SU-DHL-6 (cell line): ENCODE measurements at regions not wholly inside any gene's neighbourhood (a gene's known extent, or its start where the extent isn't known, plus 50 kb on each side); places are given as distances from the start of the nearest gene placed in this dataset.

Experiments used
- H2AFZ ChIP-seq: fragments of 200-600 bp; sonication (generic); 2 replicates; pipeline ENCODE4 v1.6.1; 2014; ENCODE audit warnings: low read depth, mild to moderate bottlenecking, moderate library complexity, mixed read lengths, antibody characterized with exemption, low read length; ENCODE audit not compliant: severe bottlenecking
- H3F3A ChIP-seq: fragments of 200-600 bp; shearing (Covaris generic); 2 replicates; pipeline ENCODE4 v1.6.0; 2016; ENCODE audit warnings: antibody characterized with exemption, mild to moderate bottlenecking; ENCODE audit not compliant: insufficient read depth
- H3K27ac ChIP-seq: fragments of 200-600 bp; sonication (generic); 2 replicates; pipeline ENCODE4 v1.5.1; 2016; ENCODE audit warnings: low read depth, mild to moderate bottlenecking, low read length, moderate library complexity, mixed read lengths
- H3K27me3 ChIP-seq: fragments of 200-600 bp; sonication (generic), shearing (Covaris generic); 2 replicates; pipeline ENCODE4 v1.6.0; 2014; ENCODE audit warnings: mild to moderate bottlenecking, low read length
- H3K36me3 ChIP-seq: fragments of 200-600 bp; sonication (generic); 2 replicates; pipeline ENCODE4 v1.6.1; 2014; ENCODE audit warnings: mild to moderate bottlenecking, low read length, mixed read lengths
- H3K4me2 ChIP-seq: fragments of 300-600, 200-600 bp; shearing (Covaris generic), sonication (generic); 2 replicates; pipeline ENCODE4 v1.6.0; 2014; ENCODE audit warnings: low read length, low read depth, mild to moderate bottlenecking; ENCODE audit not compliant: poor library complexity, severe bottlenecking
- H3K4me3 ChIP-seq: fragments of 200-600 bp; sonication (generic); 2 replicates; pipeline ENCODE4 v1.5.1; 2014; ENCODE audit warnings: antibody characterized with exemption, low read length, mild to moderate bottlenecking, mixed read lengths; ENCODE audit not compliant: insufficient read depth, poor library complexity, severe bottlenecking
- H3K79me2 ChIP-seq: fragments of 200-600 bp; sonication (generic); 2 replicates; pipeline ENCODE4 v1.6.1; 2014; ENCODE audit warnings: mild to moderate bottlenecking, low read length, moderate library complexity; ENCODE audit not compliant: insufficient read depth
- H3K9ac ChIP-seq: fragments of 200-600 bp; sonication (generic); 2 replicates; pipeline ENCODE4 v1.7.0; 2014; ENCODE audit warnings: mild to moderate bottlenecking, low read length
- H3K9me2 ChIP-seq: fragments of 200-600 bp; sonication (generic); replicated peaks from 2 replicates; pipeline ENCODE4 v1.6.1; 2014; ENCODE audit warnings: low read length; ENCODE audit not compliant: insufficient read depth
- H3K9me3 ChIP-seq: fragments of 200-600 bp; sonication (generic); 2 replicates; pipeline ENCODE4 v1.6.1; 2014; ENCODE audit warnings: low read length, mixed read lengths; ENCODE audit not compliant: insufficient read depth
- H4K20me1 ChIP-seq: fragments of 200-600 bp; sonication (generic); 2 replicates; pipeline ENCODE4 v1.6.1; 2014; ENCODE audit warnings: low read depth, mild to moderate bottlenecking, antibody characterized with exemption, low read length, moderate library complexity, mixed read lengths
- EZH2phosphoT487 ChIP-seq: fragments of 200-600 bp; sonication (generic), shearing (Covaris generic); conservative IDR thresholded peaks from 2 replicates; pipeline ENCODE4 v1.6.1; 2018; ENCODE audit warnings: mild to moderate bottlenecking, antibody characterized with exemption, low read length, moderate library complexity, mixed read lengths
- TF ChIP-seq, protein P1 (sequence below): fragments of 200-600 bp; sonication (generic); IDR thresholded peaks from one replicate; pipeline ENCODE4 v1.5.1; 2017; ENCODE audit warnings: antibody characterized with exemption, mild to moderate bottlenecking, low read length, moderate library complexity; ENCODE audit not compliant: insufficient read depth, poor library complexity, severe bottlenecking

DNA sequence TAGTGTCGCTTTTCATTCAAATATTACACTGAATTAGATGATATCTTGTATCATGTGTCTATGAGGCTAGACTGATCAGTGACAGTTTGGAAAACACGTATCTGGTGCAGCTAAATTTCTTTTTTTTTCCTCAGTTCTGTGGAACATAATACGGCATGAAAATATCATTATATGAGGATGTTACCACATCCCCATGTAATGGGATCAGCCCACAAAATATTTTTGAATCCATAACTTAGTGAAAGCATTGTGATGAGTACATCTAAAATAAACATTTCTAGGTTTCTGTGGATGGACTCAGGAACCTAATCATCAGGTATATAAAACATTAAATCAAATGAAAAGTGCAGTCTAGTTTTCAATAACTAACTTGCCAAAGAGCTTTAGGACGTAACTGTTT lies 356.3 kb downstream of the USP25 start:
- Histone ChIP-seq H3K9ac (no peak overlapping the region), H3K79me2 (no peaks in the 10 kb centered on the region), H2AFZ (no peak overlapping the region), H4K20me1 (no peaks in the 10 kb centered on the region), H3K9me3 (no peaks in the 10 kb centered on the region), H3K4me2 (no peak overlapping the region), H3K27ac (no peak overlapping the region), H3F3A (no peaks in the 10 kb centered on the region), H3K27me3 (no peaks in the 10 kb centered on the region), H3K4me3 (no peak overlapping the region), H3K36me3 (no peaks in the 10 kb centered on the region), H3K9me2 (no peaks in the 10 kb centered on the region)
- TF ChIP-seq, protein P1, sequence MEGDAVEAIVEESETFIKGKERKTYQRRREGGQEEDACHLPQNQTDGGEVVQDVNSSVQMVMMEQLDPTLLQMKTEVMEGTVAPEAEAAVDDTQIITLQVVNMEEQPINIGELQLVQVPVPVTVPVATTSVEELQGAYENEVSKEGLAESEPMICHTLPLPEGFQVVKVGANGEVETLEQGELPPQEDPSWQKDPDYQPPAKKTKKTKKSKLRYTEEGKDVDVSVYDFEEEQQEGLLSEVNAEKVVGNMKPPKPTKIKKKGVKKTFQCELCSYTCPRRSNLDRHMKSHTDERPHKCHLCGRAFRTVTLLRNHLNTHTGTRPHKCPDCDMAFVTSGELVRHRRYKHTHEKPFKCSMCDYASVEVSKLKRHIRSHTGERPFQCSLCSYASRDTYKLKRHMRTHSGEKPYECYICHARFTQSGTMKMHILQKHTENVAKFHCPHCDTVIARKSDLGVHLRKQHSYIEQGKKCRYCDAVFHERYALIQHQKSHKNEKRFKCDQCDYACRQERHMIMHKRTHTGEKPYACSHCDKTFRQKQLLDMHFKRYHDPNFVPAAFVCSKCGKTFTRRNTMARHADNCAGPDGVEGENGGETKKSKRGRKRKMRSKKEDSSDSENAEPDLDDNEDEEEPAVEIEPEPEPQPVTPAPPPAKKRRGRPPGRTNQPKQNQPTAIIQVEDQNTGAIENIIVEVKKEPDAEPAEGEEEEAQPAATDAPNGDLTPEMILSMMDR = no peak
- TF ChIP-seq EZH2phosphoT487 = no peak

- TF ChIP-seq, protein P1 = no peak
- TF ChIP-seq EZH2phosphoT487 = no peak
- Histone ChIP-seq H2AFZ (no peak overlapping the region), H4K20me1 (no peaks in the 10 kb centered on the region)
Observed at GRCh38 chr21:16086936-16087335, 357.2 kb downstream of the USP25 start.

DNA sequence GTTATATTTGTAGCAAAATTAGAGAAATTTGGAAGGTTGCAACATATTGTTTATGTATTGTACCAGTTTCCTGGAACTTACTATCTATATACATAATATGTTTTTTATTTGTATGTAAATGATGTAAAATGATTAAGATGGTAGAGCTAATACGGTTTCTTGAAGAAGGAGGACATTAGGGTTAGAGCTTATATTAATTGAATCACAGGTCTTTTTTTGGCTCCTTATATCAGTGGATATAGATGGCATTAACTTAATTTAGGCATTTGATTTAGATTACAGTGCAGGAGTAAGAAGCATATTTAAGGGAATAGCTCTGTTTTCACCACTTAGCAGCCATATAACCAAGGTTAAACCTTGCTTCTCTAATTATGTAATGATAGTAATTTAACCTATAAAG lies 357.7 kb downstream of the USP25 start:
- Histone ChIP-seq H3K27me3 (no peaks in the 10 kb centered on the region), H3K27ac (no peak overlapping the region), H3F3A (no peaks in the 10 kb centered on the region), H3K36me3 (no peaks in the 10 kb centered on the region), H3K9me2 (no peaks in the 10 kb centered on the region), H3K4me3 (no peak overlapping the region), H3K79me2 (no peaks in the 10 kb centered on the region), H3K4me2 (no peak overlapping the region), H3K9me3 (no peaks in the 10 kb centered on the region), H3K9ac (no peak overlapping the region), H2AFZ (no peak overlapping the region), H4K20me1 (no peaks in the 10 kb centered on the region)
- TF ChIP-seq, protein P1 = no peak
- no peak for TF ChIP-seq EZH2phosphoT487

More at GRCh38 chr21:16086936-16087335, 357.2 kb downstream of the USP25 start:
- Histone ChIP-seq H3F3A (no peaks in the 10 kb centered on the region), H3K9me2 (no peaks in the 10 kb centered on the region), H3K27ac (no peak overlapping the region), H3K36me3 (no peaks in the 10 kb centered on the region), H3K79me2 (no peaks in the 10 kb centered on the region), H3K4me3 (no peak overlapping the region), H3K9ac (no peak overlapping the region), H3K9me3 (no peaks in the 10 kb centered on the region), H3K4me2 (no peak overlapping the region), H3K27me3 (no peaks in the 10 kb centered on the region)

DNA sequence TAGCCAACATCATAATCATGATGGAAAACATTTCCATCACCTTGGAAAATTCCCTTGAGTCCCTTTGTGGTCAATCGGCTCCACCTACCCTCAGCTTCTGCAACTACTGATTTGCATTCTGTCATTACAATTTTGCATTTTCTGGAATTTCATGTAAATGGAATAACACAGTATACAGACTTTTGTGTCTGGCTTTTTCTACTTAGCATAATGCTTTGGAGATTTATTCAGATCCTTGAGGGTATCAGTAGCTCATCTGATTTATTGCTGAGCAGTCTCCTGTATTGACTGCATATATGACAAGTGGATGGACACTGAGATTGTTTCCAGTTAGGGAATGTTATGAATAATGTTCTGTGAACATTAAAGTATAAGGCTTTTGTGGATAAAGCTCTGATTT lies 358.3 kb downstream of the USP25 start:
- Histone ChIP-seq H2AFZ (no peak overlapping the region), H3K36me3 (no peaks in the 10 kb centered on the region), H3K9ac (no peak overlapping the region), H3F3A (no peaks in the 10 kb centered on the region), H3K79me2 (no peaks in the 10 kb centered on the region), H3K27me3 (no peaks in the 10 kb centered on the region), H3K4me2 (no peak overlapping the region), H3K9me3 (no peaks in the 10 kb centered on the region), H3K4me3 (no peak overlapping the region), H3K27ac (no peak overlapping the region), H3K9me2 (no peaks in the 10 kb centered on the region), H4K20me1 (no peaks in the 10 kb centered on the region)
- TF ChIP-seq EZH2phosphoT487 = no peak
- TF ChIP-seq, protein P1 = no peak
